ENCODE measurements at regions not wholly inside any gene's neighbourhood (a gene's known extent, or its start where the extent isn't known, plus 50 kb on each side); places are given as distances from the start of the nearest gene placed in this dataset.

DNA sequence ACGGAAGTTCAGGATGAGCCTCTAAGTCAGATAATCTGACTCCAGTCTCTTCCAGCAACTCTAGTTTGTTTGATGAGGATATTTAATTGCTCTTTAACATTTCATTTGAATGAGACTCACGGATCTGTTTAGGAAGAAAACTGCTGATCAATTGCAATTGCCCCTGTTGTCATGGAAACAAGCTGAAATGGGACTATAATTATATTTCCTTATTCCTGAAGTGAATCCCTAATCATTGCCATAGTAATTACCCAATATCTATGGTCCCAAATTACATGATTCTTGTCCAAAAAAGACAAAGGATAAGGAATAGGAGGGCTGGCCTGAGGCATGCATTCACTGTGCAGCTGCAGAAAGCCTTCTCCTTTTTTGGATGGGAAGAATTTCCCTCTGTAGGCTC is 105.3 kb downstream of the AASDH start:
- no peak for TF ChIP-seq CREB1 (IDR thresholded peaks at IDR 0.05)
- TF ChIP-seq, protein P1, sequence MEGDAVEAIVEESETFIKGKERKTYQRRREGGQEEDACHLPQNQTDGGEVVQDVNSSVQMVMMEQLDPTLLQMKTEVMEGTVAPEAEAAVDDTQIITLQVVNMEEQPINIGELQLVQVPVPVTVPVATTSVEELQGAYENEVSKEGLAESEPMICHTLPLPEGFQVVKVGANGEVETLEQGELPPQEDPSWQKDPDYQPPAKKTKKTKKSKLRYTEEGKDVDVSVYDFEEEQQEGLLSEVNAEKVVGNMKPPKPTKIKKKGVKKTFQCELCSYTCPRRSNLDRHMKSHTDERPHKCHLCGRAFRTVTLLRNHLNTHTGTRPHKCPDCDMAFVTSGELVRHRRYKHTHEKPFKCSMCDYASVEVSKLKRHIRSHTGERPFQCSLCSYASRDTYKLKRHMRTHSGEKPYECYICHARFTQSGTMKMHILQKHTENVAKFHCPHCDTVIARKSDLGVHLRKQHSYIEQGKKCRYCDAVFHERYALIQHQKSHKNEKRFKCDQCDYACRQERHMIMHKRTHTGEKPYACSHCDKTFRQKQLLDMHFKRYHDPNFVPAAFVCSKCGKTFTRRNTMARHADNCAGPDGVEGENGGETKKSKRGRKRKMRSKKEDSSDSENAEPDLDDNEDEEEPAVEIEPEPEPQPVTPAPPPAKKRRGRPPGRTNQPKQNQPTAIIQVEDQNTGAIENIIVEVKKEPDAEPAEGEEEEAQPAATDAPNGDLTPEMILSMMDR (IDR thresholded peaks at IDR 0.05; ENCODE audit: control extremely low read depth in 1 of 3, insufficient read depth in 1 of 3, low read depth in 1 of 3, low read length in 3 of 3) = no peak
- no peak for TF ChIP-seq EZH2 (IDR thresholded peaks at IDR 0.05; ENCODE audit: low read depth, low read length, severe bottlenecking)
- no peak for TF ChIP-seq JUND (IDR thresholded peaks at IDR 0.05; ENCODE audit: low read length)
